Gastroesophageal sphincter (tissue), 3 donors: ENCODE measurements at regions not wholly inside any gene's neighbourhood (a gene's known extent, or its start where the extent isn't known, plus 50 kb on each side); places are given as distances from the start of the nearest gene placed in this dataset.

ENCODE experiments used
- CTCF ChIP-seq, 4 experiments: fragments of 200-600 bp in 2 of 4; fragments of 450-650 bp in 2 of 4; sonication (generic) in 1 of 4; IDR thresholded peaks; one replicate each; pipeline ENCODE4 v1.5.1; 2017 to 2019; ENCODE audit warnings: antibody characterized with exemption in 4 of 4, mild to moderate bottlenecking in 2 of 4, moderate library complexity in 2 of 4
- POLR2AphosphoS5 ChIP-seq: sonication (generic); formaldehyde crosslinking; IDR thresholded peaks from one replicate; pipeline ENCODE4 v1.6.1; 2017; ENCODE audit warnings: antibody characterized with exemption

- TF ChIP-seq POLR2AphosphoS5 (no peak), CTCF (IDR thresholded peaks at IDR 0.05) (no peak)
Observed at GRCh38 chr11:80365076-80365725, 924.4 kb upstream of the TENM4 start.
